ENCODE measurements at regions not wholly inside any gene's neighbourhood (a gene's known extent, or its start where the extent isn't known, plus 50 kb on each side); places are given as distances from the start of the nearest gene placed in this dataset.
"Not testable (repeated sequence)": the region's sequence is repeated elsewhere in the genome, so short reads cannot be mapped to it uniquely, and the experiment has no call there.

GRCh38 chr5:96322865-96323264 lies 110.2 kb downstream of the PCSK1 start:
- no peak overlapping the region for H3K4me3 ChIP-seq
- intact Hi-C loops (cut with DNase I): loop anchor here in 1 of 3 donors (10.0 kb wide), 1 partner anchor 448 kb away; no protein-coding TSS in a partner anchor
- H3K27me3 ChIP-seq: no peaks in the 10 kb centered on the region
- no peak for TF ChIP-seq CTCF (IDR thresholded peaks at IDR 0.05)
- H3K27ac ChIP-seq: no peak overlapping the region
- WGBS, 2 donors: 75 to 78% methylated on average over 2 of the region's 2 CpGs
- H3K9me3 ChIP-seq: no peaks in the 10 kb centered on the region
- DNase-seq (no peak), ATAC-seq (no peak), FAIRE-seq (no peak)
- H3K36me3 ChIP-seq: no peaks in the 10 kb centered on the region
- H3K4me1 ChIP-seq: no peaks in the 10 kb centered on the region

- Histone ChIP-seq H3K27me3 (no peaks in the 10 kb centered on the region), H3K4me1 (no peaks in the 10 kb centered on the region), H3K9me3 (no peaks in the 10 kb centered on the region), H3K27ac (no peak overlapping the region), H3K4me3 (no peak overlapping the region), H3K36me3 (no peaks in the 10 kb centered on the region)
- no peak for DNase-seq
- no peak for FAIRE-seq
- TF ChIP-seq CTCF (IDR thresholded peaks at IDR 0.05): no peak
- WGBS, 2 donors: 70 to 72% methylated on average over 3 of the region's 3 CpGs
- intact Hi-C loops (cut with DNase I): loop anchor here in 1 of 3 donors (10.0 kb wide), 1 partner anchor 447 kb away; no protein-coding TSS in a partner anchor
- ATAC-seq: no peak
Measured at GRCh38 chr5:96322217-96322616, 110.8 kb downstream of the PCSK1 start.

- H3K4me3 ChIP-seq: no peak overlapping the region
- H3K9me3 ChIP-seq: no peaks in the 10 kb centered on the region
- H3K27me3 ChIP-seq: no peaks in the 10 kb centered on the region
- no peak overlapping the region for H3K27ac ChIP-seq
- FAIRE-seq (no peak), DNase-seq (no peak), ATAC-seq (no peak)
- intact Hi-C loops (cut with DNase I): loop anchor here in 1 of 3 donors (10.0 kb wide), 1 partner anchor 447 kb away; no protein-coding TSS in a partner anchor
- no peaks in the 10 kb centered on the region for H3K4me1 ChIP-seq
- H3K36me3 ChIP-seq: no peaks in the 10 kb centered on the region
- no peak for TF ChIP-seq CTCF (IDR thresholded peaks at IDR 0.05)
Measured at GRCh38 chr5:96321345-96321744, 111.7 kb downstream of the PCSK1 start.

GRCh38 chr5:96320797-96321196 lies 112.3 kb downstream of the PCSK1 start:
- no peaks in the 10 kb centered on the region for H3K27me3 ChIP-seq
- intact Hi-C loops (cut with DNase I): loop anchor here in 1 of 3 donors (10.0 kb wide), 1 partner anchor 446 kb away; no protein-coding TSS in a partner anchor
- H3K4me3 ChIP-seq: no peak overlapping the region
- ATAC-seq: no peak
- no peaks in the 10 kb centered on the region for H3K4me1 ChIP-seq
- WGBS, 2 donors: 95 to 96% methylated on average over 3 of the region's 3 CpGs
- no peak for FAIRE-seq
- no peaks in the 10 kb centered on the region for H3K36me3 ChIP-seq
- DNase-seq: no peak
- H3K27ac ChIP-seq: no peak overlapping the region
- TF ChIP-seq CTCF (IDR thresholded peaks at IDR 0.05): no peak
- no peaks in the 10 kb centered on the region for H3K9me3 ChIP-seq

GRCh38 chr5:96319981-96320739 lies 112.9 kb downstream of the PCSK1 start:
- intact Hi-C loops (cut with DNase I): loop anchor here in 1 of 3 donors (10.0 kb wide), 1 partner anchor 445 kb away; no protein-coding TSS in a partner anchor
- not testable (repeated sequence) for H3K27ac ChIP-seq, H3K4me1 ChIP-seq, FAIRE-seq, ATAC-seq, H3K4me3 ChIP-seq, H3K27me3 ChIP-seq, H3K36me3 ChIP-seq, H3K9me3 ChIP-seq, DNase-seq
- WGBS, 2 donors: 93 to 99% methylated on average over 10 to 11 of the region's 11 CpGs

Data from pancreas (tissue), 10 donors.